WTC11 (cell line): ENCODE measurements at regions not wholly inside any gene's neighbourhood (a gene's known extent, or its start where the extent isn't known, plus 50 kb on each side); places are given as distances from the start of the nearest gene placed in this dataset.

ENCODE experiments used
- ATAC-seq: fragments of 200-7000 bp; cut with Tn5 transposase; 2 replicates; pipeline ENCODE4 v1.10.0; 2021; ENCODE audit warnings: mild to moderate bottlenecking, moderate library complexity
- CTCF ChIA-PET: fragments of 300-600 bp; sonication (Branson Sonifier 250); formaldehyde crosslinking; loops from one replicate; lab custom pipeline; 2021; ENCODE audit warnings: antibody characterized with exemption; lab: Charles Lee
- POLR2A ChIA-PET: fragments of 350-600 bp; sonication (Branson Sonifier 250); formaldehyde crosslinking; loops from one replicate; lab custom pipeline; 2021; ENCODE audit warnings: antibody characterized with exemption; lab: Charles Lee
- DNase-seq: peaks from one replicate; pipeline ENCODE4 v3.0.0; 2021; ENCODE audit warnings: low spot score
- H3K27ac Mint-ChIP-seq: 2 replicates; pipeline ENCODE4 v1.8.0; 2021; ENCODE audit warnings: mixed read lengths
- H3K27me3 Mint-ChIP-seq: 2 replicates; pipeline ENCODE4 v1.8.0; 2021; ENCODE audit warnings: low read depth, mild to moderate bottlenecking, moderate library complexity, mixed read lengths
- H3K36me3 Mint-ChIP-seq: 2 replicates; pipeline ENCODE4 v1.8.0; 2021; ENCODE audit warnings: mixed read lengths
- H3K4me1 Mint-ChIP-seq: 2 replicates; pipeline ENCODE4 v1.8.0; 2022; ENCODE audit warnings: mixed read lengths
- H3K4me3 Mint-ChIP-seq: 2 replicates; pipeline ENCODE4 v1.8.0; 2021; ENCODE audit warnings: mild to moderate bottlenecking, moderate library complexity, mixed read lengths
- H3K9me3 Mint-ChIP-seq: 2 replicates; pipeline ENCODE4 v1.8.0; 2021; ENCODE audit warnings: mixed read lengths
- GRHL2 ChIP-seq: fragments of 250-450 bp; sonication (Bioruptor Pico); IDR thresholded peaks from 2 replicates; pipeline ENCODE4 v1.8.0; 2022; ENCODE audit warnings: mild to moderate bottlenecking, moderate library complexity; ENCODE audit not compliant: insufficient replicate concordance, severe bottlenecking
- JAZF1 ChIP-seq: fragments of 250-450 bp; sonication (Bioruptor Pico); IDR thresholded peaks from 2 replicates; pipeline ENCODE4 v1.9.0; 2021; ENCODE audit warnings: moderate library complexity, mild to moderate bottlenecking, inconsistent platforms
- NR1H2 ChIP-seq: sonication (generic); formaldehyde crosslinking; IDR thresholded peaks from 2 replicates; pipeline ENCODE4 v1.9.0; 2021; ENCODE audit warnings: mild to moderate bottlenecking, moderate library complexity, missing genetic modification reagents
- NR3C1 ChIP-seq: sonication (generic); formaldehyde crosslinking; conservative IDR thresholded peaks from 2 replicates; pipeline ENCODE4 v1.8.1; 2023; ENCODE audit warnings: low read depth, mild to moderate bottlenecking, missing genetic modification reagents
- PRRX2 ChIP-seq: fragments of 250-450 bp; sonication (Bioruptor Pico); IDR thresholded peaks from 2 replicates; pipeline ENCODE4 v1.8.0; 2021; ENCODE audit warnings: mild to moderate bottlenecking
- SOX15 ChIP-seq: fragments of 250-450 bp; sonication (Bioruptor Pico); IDR thresholded peaks from 2 replicates; pipeline ENCODE4 v1.9.0; 2021; ENCODE audit warnings: mild to moderate bottlenecking
- TCF7 ChIP-seq: sonication (generic); formaldehyde crosslinking; IDR thresholded peaks from 2 replicates; pipeline ENCODE4 v1.8.0; 2022; ENCODE audit warnings: mild to moderate bottlenecking, low read depth, missing genetic modification reagents, moderate library complexity
- TP53 ChIP-seq: sonication (generic); formaldehyde crosslinking; IDR thresholded peaks from 2 replicates; pipeline ENCODE4 v1.8.1; 2023; ENCODE audit warnings: mild to moderate bottlenecking, missing genetic modification reagents
- ZNF219 ChIP-seq: sonication (generic); formaldehyde crosslinking; IDR thresholded peaks from 2 replicates; pipeline ENCODE4 v1.8.0; 2023; ENCODE audit warnings: missing genetic modification reagents, mild to moderate bottlenecking, borderline replicate concordance
- ZNF263 ChIP-seq: sonication (generic); formaldehyde crosslinking; IDR thresholded peaks from 2 replicates; pipeline ENCODE4 v1.8.1; 2022; ENCODE audit warnings: low read depth, mild to moderate bottlenecking, moderate library complexity, missing genetic modification reagents
- TF ChIP-seq, protein P1 (sequence below): sonication (generic); formaldehyde crosslinking; IDR thresholded peaks from 2 replicates; pipeline ENCODE4 v1.8.1; 2023; ENCODE audit warnings: mild to moderate bottlenecking, missing genetic modification reagents
- TF ChIP-seq, protein P2 (sequence below): sonication (generic); formaldehyde crosslinking; conservative IDR thresholded peaks from 2 replicates; pipeline ENCODE4 v1.8.1; 2022; ENCODE audit warnings: mild to moderate bottlenecking, missing genetic modification reagents
- TF ChIP-seq, protein P3 (sequence below): sonication (generic); formaldehyde crosslinking; IDR thresholded peaks from 2 replicates; pipeline ENCODE4 v1.8.0; 2022; ENCODE audit warnings: mild to moderate bottlenecking, missing genetic modification reagents
- TF ChIP-seq, protein P4 (sequence below): fragments of 250-450 bp; sonication (Bioruptor Pico); IDR thresholded peaks from 2 replicates; pipeline ENCODE4 v1.8.0; 2021; ENCODE audit warnings: mild to moderate bottlenecking
- TF ChIP-seq, protein P5 (sequence below): sonication (generic); formaldehyde crosslinking; IDR thresholded peaks from 2 replicates; pipeline ENCODE4 v1.8.1; 2022; ENCODE audit warnings: low read depth, missing genetic modification reagents, borderline replicate concordance

DNA sequence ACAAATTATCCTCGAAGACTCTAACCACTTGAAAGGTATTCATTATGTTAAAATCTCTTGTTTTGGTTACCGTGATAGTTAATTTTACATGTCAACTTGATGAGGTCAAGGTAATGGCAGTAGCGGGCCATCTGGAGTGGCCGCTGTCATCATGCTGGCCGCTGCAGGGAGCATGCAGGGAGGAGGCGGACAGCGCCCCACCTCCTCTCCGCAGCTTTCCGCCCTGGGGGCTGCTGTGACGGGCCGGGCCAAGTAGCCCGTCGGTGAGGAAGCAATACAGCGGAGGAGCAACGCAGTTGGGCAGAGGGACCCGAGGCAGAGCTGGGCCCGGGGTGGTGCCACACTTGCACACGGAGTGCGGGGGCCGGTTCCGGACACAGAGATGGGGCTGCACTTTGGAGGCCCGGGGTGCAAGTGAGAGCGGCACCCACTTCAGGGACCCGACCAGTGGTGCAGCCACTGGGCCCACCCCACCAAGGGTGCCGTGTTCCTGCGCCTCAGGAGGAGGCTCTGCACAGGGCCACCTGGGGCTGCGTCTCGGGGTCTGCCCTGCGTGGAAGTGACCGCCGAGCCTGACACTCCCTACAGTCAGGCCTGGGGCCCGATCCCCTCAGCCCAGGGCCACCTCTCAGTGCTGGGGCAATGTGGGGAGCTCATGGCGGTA lies 452.4 kb downstream of the LRATD1 start (continued):
- TF ChIP-seq, protein P1, sequence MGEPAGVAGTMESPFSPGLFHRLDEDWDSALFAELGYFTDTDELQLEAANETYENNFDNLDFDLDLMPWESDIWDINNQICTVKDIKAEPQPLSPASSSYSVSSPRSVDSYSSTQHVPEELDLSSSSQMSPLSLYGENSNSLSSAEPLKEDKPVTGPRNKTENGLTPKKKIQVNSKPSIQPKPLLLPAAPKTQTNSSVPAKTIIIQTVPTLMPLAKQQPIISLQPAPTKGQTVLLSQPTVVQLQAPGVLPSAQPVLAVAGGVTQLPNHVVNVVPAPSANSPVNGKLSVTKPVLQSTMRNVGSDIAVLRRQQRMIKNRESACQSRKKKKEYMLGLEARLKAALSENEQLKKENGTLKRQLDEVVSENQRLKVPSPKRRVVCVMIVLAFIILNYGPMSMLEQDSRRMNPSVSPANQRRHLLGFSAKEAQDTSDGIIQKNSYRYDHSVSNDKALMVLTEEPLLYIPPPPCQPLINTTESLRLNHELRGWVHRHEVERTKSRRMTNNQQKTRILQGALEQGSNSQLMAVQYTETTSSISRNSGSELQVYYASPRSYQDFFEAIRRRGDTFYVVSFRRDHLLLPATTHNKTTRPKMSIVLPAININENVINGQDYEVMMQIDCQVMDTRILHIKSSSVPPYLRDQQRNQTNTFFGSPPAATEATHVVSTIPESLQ, result no peak
- TF ChIP-seq TCF7 (CRISPR knock-in tag) (no peak), NR1H2 (CRISPR knock-in tag) (no peak), ZNF219 (CRISPR knock-in tag) (no peak), SOX15 (CRISPR knock-in tag) (no peak), TP53 (CRISPR knock-in tag) (no peak)
- TF ChIP-seq, protein P2, sequence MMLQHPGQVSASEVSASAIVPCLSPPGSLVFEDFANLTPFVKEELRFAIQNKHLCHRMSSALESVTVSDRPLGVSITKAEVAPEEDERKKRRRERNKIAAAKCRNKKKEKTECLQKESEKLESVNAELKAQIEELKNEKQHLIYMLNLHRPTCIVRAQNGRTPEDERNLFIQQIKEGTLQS (CRISPR knock-in tag), result no peak
- TF ChIP-seq, protein P3, sequence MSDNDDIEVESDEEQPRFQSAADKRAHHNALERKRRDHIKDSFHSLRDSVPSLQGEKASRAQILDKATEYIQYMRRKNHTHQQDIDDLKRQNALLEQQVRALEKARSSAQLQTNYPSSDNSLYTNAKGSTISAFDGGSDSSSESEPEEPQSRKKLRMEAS, result no peak

DNA sequence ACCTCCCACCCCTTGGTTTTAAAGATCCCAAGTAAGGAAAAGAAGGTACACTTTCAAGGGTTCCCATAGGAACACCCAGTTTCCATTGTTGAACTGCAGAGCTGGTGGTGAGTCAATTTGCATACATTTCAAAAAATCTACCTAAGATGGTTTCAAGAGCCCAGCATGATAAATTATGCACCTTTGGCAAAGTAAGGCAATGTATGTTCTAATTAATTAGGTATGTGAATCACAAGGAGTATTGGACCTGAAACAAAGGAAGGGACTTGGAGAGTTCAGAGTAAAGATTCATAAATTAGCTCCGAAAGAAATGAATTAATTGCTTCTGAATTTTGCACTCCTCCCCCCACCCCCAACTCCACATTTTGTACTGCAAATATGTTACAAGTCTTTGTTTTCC lies 459.7 kb downstream of the LRATD1 start:
- Mint-ChIP-seq H3K4me3 (no peak overlapping the region), H3K36me3 (peaks cover 9% of the 10 kb centered on the region), H3K27ac (no peak overlapping the region), H3K4me1 (peaks cover 48% of the 10 kb centered on the region), H3K9me3 (peaks cover 15% of the 10 kb centered on the region), H3K27me3 (peaks cover 3% of the 10 kb centered on the region)
- ChIA-PET CTCF (no interaction called here), POLR2A (no interaction called here)
- ATAC-seq, result no peak
- DNase-seq, result no peak
- TF ChIP-seq NR3C1 (CRISPR knock-in tag), result no peak
- TF ChIP-seq, all 79 proteins: peak for 0

DNA sequence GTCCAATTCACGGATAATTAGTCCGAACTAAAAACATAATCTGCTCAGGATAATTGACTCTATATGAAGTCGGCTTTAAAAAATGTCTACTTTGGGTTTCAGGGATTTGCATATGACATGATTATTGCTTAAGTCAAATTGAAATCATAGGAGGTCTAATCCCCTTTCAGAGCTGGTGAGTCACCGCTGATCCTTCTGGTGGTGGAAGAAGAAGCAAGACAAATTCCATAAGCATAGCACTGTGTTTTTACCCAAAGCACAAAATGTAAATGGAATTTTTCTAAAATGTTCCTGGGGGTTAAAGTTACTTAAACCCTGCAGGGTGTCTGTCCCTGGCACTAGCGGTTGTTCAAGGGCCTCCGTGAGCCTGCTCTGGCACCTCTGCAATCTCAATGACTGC lies 460.2 kb downstream of the LRATD1 start:
- H3K4me3 Mint-ChIP-seq, result no peak overlapping the region
- H3K9me3 Mint-ChIP-seq, result peaks cover 15% of the 10 kb centered on the region
- TF ChIP-seq, protein P4, sequence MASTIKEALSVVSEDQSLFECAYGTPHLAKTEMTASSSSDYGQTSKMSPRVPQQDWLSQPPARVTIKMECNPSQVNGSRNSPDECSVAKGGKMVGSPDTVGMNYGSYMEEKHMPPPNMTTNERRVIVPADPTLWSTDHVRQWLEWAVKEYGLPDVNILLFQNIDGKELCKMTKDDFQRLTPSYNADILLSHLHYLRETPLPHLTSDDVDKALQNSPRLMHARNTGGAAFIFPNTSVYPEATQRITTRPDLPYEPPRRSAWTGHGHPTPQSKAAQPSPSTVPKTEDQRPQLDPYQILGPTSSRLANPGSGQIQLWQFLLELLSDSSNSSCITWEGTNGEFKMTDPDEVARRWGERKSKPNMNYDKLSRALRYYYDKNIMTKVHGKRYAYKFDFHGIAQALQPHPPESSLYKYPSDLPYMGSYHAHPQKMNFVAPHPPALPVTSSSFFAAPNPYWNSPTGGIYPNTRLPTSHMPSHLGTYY (CRISPR knock-in tag), result no peak
- TF ChIP-seq PRRX2 (CRISPR knock-in tag) (no peak), GRHL2 (CRISPR knock-in tag) (no peak)
- TF ChIP-seq, protein P5, sequence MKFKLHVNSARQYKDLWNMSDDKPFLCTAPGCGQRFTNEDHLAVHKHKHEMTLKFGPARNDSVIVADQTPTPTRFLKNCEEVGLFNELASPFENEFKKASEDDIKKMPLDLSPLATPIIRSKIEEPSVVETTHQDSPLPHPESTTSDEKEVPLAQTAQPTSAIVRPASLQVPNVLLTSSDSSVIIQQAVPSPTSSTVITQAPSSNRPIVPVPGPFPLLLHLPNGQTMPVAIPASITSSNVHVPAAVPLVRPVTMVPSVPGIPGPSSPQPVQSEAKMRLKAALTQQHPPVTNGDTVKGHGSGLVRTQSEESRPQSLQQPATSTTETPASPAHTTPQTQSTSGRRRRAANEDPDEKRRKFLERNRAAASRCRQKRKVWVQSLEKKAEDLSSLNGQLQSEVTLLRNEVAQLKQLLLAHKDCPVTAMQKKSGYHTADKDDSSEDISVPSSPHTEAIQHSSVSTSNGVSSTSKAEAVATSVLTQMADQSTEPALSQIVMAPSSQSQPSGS (CRISPR knock-in tag), result no peak
- TF ChIP-seq, all 79 proteins: peak for 0
- ChIA-PET CTCF (no interaction called here), POLR2A (no interaction called here)
- DNase-seq (no peak), ATAC-seq (no peak)
- Mint-ChIP-seq H3K4me1 (peaks cover 50% of the 10 kb centered on the region), H3K36me3 (peaks cover 9% of the 10 kb centered on the region), H3K27ac (no peak overlapping the region), H3K27me3 (peaks cover 3% of the 10 kb centered on the region)

DNA sequence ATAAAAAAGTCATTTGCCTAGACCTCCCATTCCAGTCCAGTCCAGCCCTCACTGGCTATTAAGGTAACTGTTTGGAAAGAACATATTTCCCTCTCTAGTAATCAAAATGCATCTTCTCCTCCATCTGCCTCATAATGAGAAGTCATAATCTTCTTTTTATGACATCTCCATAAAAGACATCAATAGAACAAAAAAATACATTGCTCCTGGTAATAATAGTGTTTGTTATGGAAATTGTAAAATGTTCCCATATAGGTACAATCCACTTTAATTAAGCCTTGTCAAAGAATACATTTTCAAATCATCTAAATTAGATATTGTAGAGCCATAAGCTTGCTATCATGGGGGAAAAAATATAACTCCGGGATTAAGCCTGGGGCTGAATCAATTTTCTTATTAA lies 461.6 kb downstream of the LRATD1 start:
- H3K27ac Mint-ChIP-seq, result no peak overlapping the region
- ATAC-seq, result no peak
- H3K27me3 Mint-ChIP-seq, result peaks cover 3% of the 10 kb centered on the region
- DNase-seq, result no peak
- peaks cover 9% of the 10 kb centered on the region for H3K36me3 Mint-ChIP-seq
- CTCF ChIA-PET, result no interaction called here
- peaks cover 15% of the 10 kb centered on the region for H3K9me3 Mint-ChIP-seq
- H3K4me1 Mint-ChIP-seq, result peaks cover 50% of the 10 kb centered on the region
- H3K4me3 Mint-ChIP-seq, result no peak overlapping the region
- POLR2A ChIA-PET, result no interaction called here
- TF ChIP-seq JAZF1 (CRISPR knock-in tag) (no peak), ZNF263 (no peak)
